ENCODE measurements at regions not wholly inside any gene's neighbourhood (a gene's known extent, or its start where the extent isn't known, plus 50 kb on each side); places are given as distances from the start of the nearest gene placed in this dataset.

GRCh38 chr14:43012817-43013216 is 1406.1 kb downstream of the LRFN5 start:
- Histone ChIP-seq H3K27ac (ENCODE audit: low read length) (no peak overlapping the region), H3K9ac (ENCODE audit: low read depth, low read length) (no peak overlapping the region), H3K4me2 (ENCODE audit: insufficient read depth, low read length) (no peak overlapping the region), H3K4me3 (ENCODE audit: low read depth in 1 of 2, low read length in 2 of 2) (no peak overlapping the region), H3K36me3 (ENCODE audit: insufficient read depth, low read length) (no peaks in the 10 kb centered on the region), H3K27me3 (ENCODE audit: insufficient read depth, low read length, poor library complexity) (no peaks in the 10 kb centered on the region), H2AFZ (ENCODE audit: low read depth, low read length) (no peak overlapping the region), H3K4me1 (ENCODE audit: insufficient read depth, low read length) (no peaks in the 10 kb centered on the region), H3K9me3 (ENCODE audit: insufficient read depth, low read length, severe bottlenecking) (peaks cover 4% of the 10 kb centered on the region), H3K79me2 (ENCODE audit: insufficient read depth, low read length) (no peaks in the 10 kb centered on the region), H4K20me1 (ENCODE audit: insufficient read depth, low read length) (no peaks in the 10 kb centered on the region)
- DNase-seq: no peak
- no peak for ATAC-seq (ENCODE audit: insufficient read depth, low read depth)
- no peak for TF ChIP-seq EZH2 (IDR thresholded peaks at IDR 0.05; ENCODE audit: borderline replicate concordance, low read depth, low read length, severe bottlenecking)
- TF ChIP-seq CTCF (IDR thresholded peaks at IDR 0.05; ENCODE audit: borderline replicate concordance, extremely low read depth, low read length, poor library complexity, severe bottlenecking): no peak

GRCh38 chr14:43005807-43006206 is 1399.1 kb downstream of the LRFN5 start:
- no peak for DNase-seq
- no peaks in the 10 kb centered on the region for H3K4me1 ChIP-seq (ENCODE audit: insufficient read depth, low read length)
- H3K9me3 ChIP-seq (ENCODE audit: insufficient read depth, low read length, severe bottlenecking): peaks cover 37% of the 10 kb centered on the region
- H3K9ac ChIP-seq (ENCODE audit: low read depth, low read length): no peak overlapping the region
- H3K79me2 ChIP-seq (ENCODE audit: insufficient read depth, low read length): no peaks in the 10 kb centered on the region
- no peak overlapping the region for H3K4me2 ChIP-seq (ENCODE audit: insufficient read depth, low read length)
- H2AFZ ChIP-seq (ENCODE audit: low read depth, low read length): no peak overlapping the region
- H3K27me3 ChIP-seq (ENCODE audit: insufficient read depth, low read length, poor library complexity): no peaks in the 10 kb centered on the region
- H3K4me3 ChIP-seq (ENCODE audit: low read depth in 1 of 2, low read length in 2 of 2): no peak overlapping the region
- H4K20me1 ChIP-seq (ENCODE audit: insufficient read depth, low read length): no peaks in the 10 kb centered on the region
- no peaks in the 10 kb centered on the region for H3K36me3 ChIP-seq (ENCODE audit: insufficient read depth, low read length)
- no peak overlapping the region for H3K27ac ChIP-seq (ENCODE audit: low read length)
- no peak for TF ChIP-seq CTCF (IDR thresholded peaks at IDR 0.05; ENCODE audit: borderline replicate concordance, extremely low read depth, low read length, poor library complexity, severe bottlenecking)
- no peak for TF ChIP-seq EZH2 (IDR thresholded peaks at IDR 0.05; ENCODE audit: borderline replicate concordance, low read depth, low read length, severe bottlenecking)
- ATAC-seq (ENCODE audit: insufficient read depth, low read depth): no peak

GRCh38 chr14:43003845-43004244 is 1397.2 kb downstream of the LRFN5 start:
- TF ChIP-seq EZH2 (IDR thresholded peaks at IDR 0.05; ENCODE audit: borderline replicate concordance, low read depth, low read length, severe bottlenecking) (no peak), CTCF (IDR thresholded peaks at IDR 0.05; ENCODE audit: borderline replicate concordance, extremely low read depth, low read length, poor library complexity, severe bottlenecking) (no peak)
- no peak overlapping the region for H3K4me2 ChIP-seq (ENCODE audit: insufficient read depth, low read length)
- H3K36me3 ChIP-seq (ENCODE audit: insufficient read depth, low read length): no peaks in the 10 kb centered on the region
- DNase-seq (no peak), ATAC-seq (ENCODE audit: insufficient read depth, low read depth) (no peak)
- no peak overlapping the region for H3K27ac ChIP-seq (ENCODE audit: low read length)
- H4K20me1 ChIP-seq (ENCODE audit: insufficient read depth, low read length): no peaks in the 10 kb centered on the region
- no peak overlapping the region for H2AFZ ChIP-seq (ENCODE audit: low read depth, low read length)
- no peaks in the 10 kb centered on the region for H3K27me3 ChIP-seq (ENCODE audit: insufficient read depth, low read length, poor library complexity)
- no peaks in the 10 kb centered on the region for H3K4me1 ChIP-seq (ENCODE audit: insufficient read depth, low read length)
- H3K9me3 ChIP-seq (ENCODE audit: insufficient read depth, low read length, severe bottlenecking): peaks cover 35% of the 10 kb centered on the region
- H3K4me3 ChIP-seq (ENCODE audit: low read depth in 1 of 2, low read length in 2 of 2): no peak overlapping the region
- no peak overlapping the region for H3K9ac ChIP-seq (ENCODE audit: low read depth, low read length)
- no peaks in the 10 kb centered on the region for H3K79me2 ChIP-seq (ENCODE audit: insufficient read depth, low read length)

- no peak overlapping the region for H3K9ac ChIP-seq (ENCODE audit: low read depth, low read length)
- H3K4me3 ChIP-seq (ENCODE audit: low read depth in 1 of 2, low read length in 2 of 2): no peak overlapping the region
- no peaks in the 10 kb centered on the region for H3K27me3 ChIP-seq (ENCODE audit: insufficient read depth, low read length, poor library complexity)
- no peaks in the 10 kb centered on the region for H3K4me1 ChIP-seq (ENCODE audit: insufficient read depth, low read length)
- no peaks in the 10 kb centered on the region for H3K36me3 ChIP-seq (ENCODE audit: insufficient read depth, low read length)
- DNase-seq: no peak
- H2AFZ ChIP-seq (ENCODE audit: low read depth, low read length): no peak overlapping the region
- H3K9me3 ChIP-seq (ENCODE audit: insufficient read depth, low read length, severe bottlenecking): peaks cover 33% of the 10 kb centered on the region
- no peaks in the 10 kb centered on the region for H4K20me1 ChIP-seq (ENCODE audit: insufficient read depth, low read length)
- no peaks in the 10 kb centered on the region for H3K79me2 ChIP-seq (ENCODE audit: insufficient read depth, low read length)
- H3K27ac ChIP-seq (ENCODE audit: low read length): no peak overlapping the region
- ATAC-seq (ENCODE audit: insufficient read depth, low read depth): no peak
- TF ChIP-seq EZH2 (IDR thresholded peaks at IDR 0.05; ENCODE audit: borderline replicate concordance, low read depth, low read length, severe bottlenecking) (no peak), CTCF (IDR thresholded peaks at IDR 0.05; ENCODE audit: borderline replicate concordance, extremely low read depth, low read length, poor library complexity, severe bottlenecking) (no peak)
- H3K4me2 ChIP-seq (ENCODE audit: insufficient read depth, low read length): no peak overlapping the region
Measured at GRCh38 chr14:43001731-43002130, 1395.1 kb downstream of the LRFN5 start.

Data from DND-41 (cell line).